ENCODE measurements at regions not wholly inside any gene's neighbourhood (a gene's known extent, or its start where the extent isn't known, plus 50 kb on each side); places are given as distances from the start of the nearest gene placed in this dataset.
"Not testable (repeated sequence)": the region's sequence is repeated elsewhere in the genome, so short reads cannot be mapped to it uniquely, and the experiment has no call there.

DNA sequence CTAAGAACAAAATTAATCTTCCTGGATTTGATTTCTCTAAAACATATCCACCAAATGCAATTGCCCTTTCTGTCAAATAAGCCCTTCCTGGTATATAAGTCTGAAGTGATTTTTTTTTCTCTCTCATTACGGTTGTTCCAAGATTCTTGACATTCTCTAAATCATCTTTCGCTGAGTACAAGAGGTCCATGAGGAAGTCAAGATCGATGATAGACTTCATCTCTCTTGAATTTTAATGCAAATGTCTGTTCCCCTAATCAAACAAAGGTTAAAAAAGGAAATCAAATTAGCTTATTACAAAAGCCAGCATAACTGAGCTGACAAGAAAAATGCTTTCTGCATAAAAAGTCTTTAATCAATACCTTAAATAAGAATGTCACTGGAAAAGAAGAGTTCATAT lies 77.4 kb upstream of the ITGB1 start:
- Histone ChIP-seq H3K4me3 (no peak overlapping the region), H3K4me1 (peaks cover 0 to 19% (median 0%) of the 10 kb centered on the region in 3 donors), H3K27me3 (no peaks in the 10 kb centered on the region), H3K36me3 (no peaks in the 10 kb centered on the region), H3K9me3 (no peaks in the 10 kb centered on the region), H3K27ac (no peak overlapping the region)
- no peak for ATAC-seq
- WGBS, 2 donors (ENCODE audit: low coverage in 1 of 2), result 54 to 60% methylated on average over 2 to 3 of the region's 3 CpGs
- TF ChIP-seq CTCF (IDR thresholded peaks at IDR 0.05) (no peak), POLR2AphosphoS5 (IDR thresholded peaks at IDR 0.05) (no peak), EP300 (IDR thresholded peaks at IDR 0.05) (no peak), POLR2A (IDR thresholded peaks at IDR 0.05) (no peak)

DNA sequence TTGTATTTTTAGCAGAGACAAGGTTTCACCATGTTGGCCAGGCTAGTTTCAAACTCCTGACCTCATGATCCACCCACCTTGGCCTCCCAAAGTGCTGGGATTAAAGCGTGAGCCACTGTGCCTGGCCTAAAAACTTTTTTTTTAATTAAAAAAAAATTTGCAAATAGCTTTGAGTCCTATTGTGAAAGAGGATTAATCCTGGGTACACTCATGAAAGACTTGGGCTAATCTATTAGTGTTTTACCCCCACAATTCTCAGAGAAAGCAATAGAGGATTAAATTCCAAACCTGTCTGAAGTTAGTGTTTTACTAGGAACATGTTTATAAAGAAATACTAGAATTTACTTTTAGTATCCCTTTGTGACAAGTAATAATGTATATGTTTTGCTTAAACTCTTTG lies 76.9 kb upstream of the ITGB1 start:
- no peak overlapping the region for H3K27ac ChIP-seq
- no peak overlapping the region for H3K4me3 ChIP-seq
- TF ChIP-seq POLR2AphosphoS5 (IDR thresholded peaks at IDR 0.05), result no peak
- TF ChIP-seq EP300 (IDR thresholded peaks at IDR 0.05), result no peak
- no peak for TF ChIP-seq CTCF (IDR thresholded peaks at IDR 0.05)
- no peak for TF ChIP-seq POLR2A (IDR thresholded peaks at IDR 0.05)
- no peaks in the 10 kb centered on the region for H3K27me3 ChIP-seq
- ATAC-seq, result no peak
- peaks cover 0 to 19% (median 0%) of the 10 kb centered on the region in 3 donors for H3K4me1 ChIP-seq
- H3K9me3 ChIP-seq, result no peaks in the 10 kb centered on the region
- no peaks in the 10 kb centered on the region for H3K36me3 ChIP-seq
- WGBS, 2 donors (ENCODE audit: low coverage in 1 of 2), result 50% methylated on average over 1 of the region's 1 CpG

DNA sequence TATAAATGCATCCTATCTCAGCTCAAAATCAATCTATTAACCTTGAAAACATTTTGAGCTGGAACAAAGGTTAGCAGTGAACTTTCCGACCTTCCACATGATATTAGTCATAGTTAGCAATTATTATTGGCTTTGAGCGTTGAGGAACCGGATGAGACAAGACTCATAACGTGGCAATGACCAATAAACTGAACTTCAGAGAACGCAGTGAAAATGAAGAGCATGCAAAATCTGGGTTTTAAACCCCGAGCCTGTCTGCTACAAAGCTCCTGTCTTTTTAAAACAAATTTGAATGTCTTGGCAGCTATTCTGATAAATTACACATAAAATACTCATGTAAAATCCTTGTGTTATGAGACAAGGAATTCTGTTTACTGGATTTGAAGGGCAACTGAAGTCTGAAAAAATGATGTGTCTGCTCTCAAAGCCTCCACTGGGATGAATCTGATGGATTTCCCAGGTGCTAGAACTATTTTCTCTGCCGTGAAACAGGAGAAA lies 74.7 kb upstream of the ITGB1 start:
- Histone ChIP-seq H3K4me3 (no peak overlapping the region), H3K9me3 (no peaks in the 10 kb centered on the region), H3K27me3 (no peaks in the 10 kb centered on the region), H3K36me3 (no peaks in the 10 kb centered on the region), H3K4me1 (peaks cover 0 to 19% (median 0%) of the 10 kb centered on the region in 3 donors), H3K27ac (no peak overlapping the region)
- no peak for ATAC-seq
- 4 to 26% methylated on average over 7 of the region's 7 CpGs for WGBS, 2 donors (ENCODE audit: low coverage in 1 of 2)
- TF ChIP-seq EP300 (IDR thresholded peaks at IDR 0.05), result no peak
- no peak for TF ChIP-seq POLR2AphosphoS5 (IDR thresholded peaks at IDR 0.05)
- no peak for TF ChIP-seq POLR2A (IDR thresholded peaks at IDR 0.05)
- no peak for TF ChIP-seq CTCF (IDR thresholded peaks at IDR 0.05)

- WGBS, 2 donors (ENCODE audit: low coverage in 1 of 2), result 55 to 59% methylated on average over 2 to 4 of the region's 5 CpGs
- H3K36me3 ChIP-seq, result no peaks in the 10 kb centered on the region
- no peak overlapping the region for H3K4me3 ChIP-seq
- TF ChIP-seq EP300 (IDR thresholded peaks at IDR 0.05), result no peak
- no peak for TF ChIP-seq POLR2AphosphoS5 (IDR thresholded peaks at IDR 0.05)
- no peak for TF ChIP-seq CTCF (IDR thresholded peaks at IDR 0.05)
- no peak for TF ChIP-seq POLR2A (IDR thresholded peaks at IDR 0.05)
- no peaks in the 10 kb centered on the region for H3K27me3 ChIP-seq
- no peaks in the 10 kb centered on the region for H3K9me3 ChIP-seq
- H3K27ac ChIP-seq, result no peak overlapping the region
- no peak for ATAC-seq
- H3K4me1 ChIP-seq, result peaks cover 0 to 19% (median 0%) of the 10 kb centered on the region in 3 donors
Observed at GRCh38 chr10:33031815-33032653, 74.0 kb upstream of the ITGB1 start.

DNA sequence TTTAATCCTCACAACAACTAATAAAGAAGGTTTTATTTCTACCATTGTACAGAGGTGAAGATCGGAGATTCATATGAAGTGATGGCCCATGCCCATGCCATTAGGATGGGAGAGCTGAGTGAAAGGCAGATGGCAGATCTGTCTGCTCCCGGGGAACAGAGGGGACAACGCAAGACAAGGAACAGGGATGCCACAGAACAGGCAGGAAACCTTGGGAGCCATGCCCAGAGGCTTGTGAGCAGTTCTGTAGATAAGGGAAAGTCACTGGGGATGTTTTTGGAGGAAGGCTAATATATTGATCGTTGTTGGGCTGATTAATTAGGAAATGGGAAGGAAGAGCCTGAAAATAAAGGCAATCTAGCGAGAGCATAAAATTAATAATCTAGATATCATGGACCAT lies 73.1 kb upstream of the ITGB1 start:
- H3K36me3 ChIP-seq, result no peaks in the 10 kb centered on the region
- H3K27me3 ChIP-seq, result no peaks in the 10 kb centered on the region
- H3K4me3 ChIP-seq, result no peak overlapping the region
- ATAC-seq, result no peak
- peaks cover 0 to 25% (median 0%) of the 10 kb centered on the region in 3 donors for H3K4me1 ChIP-seq
- no peak for TF ChIP-seq POLR2AphosphoS5 (IDR thresholded peaks at IDR 0.05)
- TF ChIP-seq POLR2A (IDR thresholded peaks at IDR 0.05), result no peak
- TF ChIP-seq EP300 (IDR thresholded peaks at IDR 0.05), result no peak
- TF ChIP-seq CTCF (IDR thresholded peaks at IDR 0.05), result no peak
- H3K27ac ChIP-seq, result no peak overlapping the region
- WGBS, 2 donors (ENCODE audit: low coverage in 1 of 2), result 94% methylated on average over 5 of the region's 5 CpGs; no CpG with 5 or more reads in 1 of the 2 donors
- H3K9me3 ChIP-seq, result no peaks in the 10 kb centered on the region

DNA sequence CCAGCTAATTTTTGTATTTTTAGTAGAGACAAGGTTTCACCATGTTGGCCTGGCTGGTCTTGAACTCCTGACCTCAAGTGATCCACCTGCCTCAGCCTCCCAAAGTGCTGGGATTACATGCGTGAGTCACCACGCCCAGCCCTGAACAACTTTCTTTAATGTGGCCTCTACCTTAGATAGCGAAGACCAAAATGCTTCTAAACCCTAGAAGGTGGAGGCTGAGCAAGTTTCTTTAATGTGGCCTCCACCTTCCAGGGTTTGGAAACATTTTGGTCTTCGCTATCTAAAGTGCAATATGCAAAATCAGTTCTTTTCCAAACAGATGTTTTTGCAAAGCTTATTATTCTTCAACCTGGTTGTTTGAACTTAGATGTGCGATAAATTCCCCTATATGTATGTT lies 70.5 kb upstream of the ITGB1 start:
- ATAC-seq, H3K36me3 ChIP-seq, H3K27me3 ChIP-seq, H3K27ac ChIP-seq, H3K9me3 ChIP-seq, H3K4me3 ChIP-seq: not testable (repeated sequence)
- WGBS, 2 donors (ENCODE audit: low coverage in 1 of 2), result 97 to 100% methylated on average over 4 to 5 of the region's 5 CpGs
- H3K4me1 ChIP-seq, result peaks cover 0 to 22% (median 0%) of the 10 kb centered on the region in 3 donors
